ENCODE measurements at regions not wholly inside any gene's neighbourhood (a gene's known extent, or its start where the extent isn't known, plus 50 kb on each side); places are given as distances from the start of the nearest gene placed in this dataset.

- H3K27ac ChIP-seq (ENCODE audit: low read depth in 1 of 2, low read length in 2 of 2), result no peak overlapping the region
- no peak for DNase-seq (ENCODE audit: low spot score)
- H3K27me3 ChIP-seq (ENCODE audit: control insufficient read depth in 4 of 4, insufficient read depth in 4 of 4, low read length in 3 of 4), result no peaks in the 10 kb centered on the region
- H3K9ac ChIP-seq (ENCODE audit: low read depth in 1 of 2, low read length in 2 of 2), result no peak overlapping the region
- TF ChIP-seq ATF3 (IDR thresholded peaks at IDR 0.05) (no peak), NR2F2 (IDR thresholded peaks at IDR 0.05) (no peak), JUND (IDR thresholded peaks at IDR 0.05) (no peak), CTCF (IDR thresholded peaks at IDR 0.05; ENCODE audit: low read depth, low read length, missing input control) (no peak), TAF1 (conservative IDR thresholded peaks at IDR 0.05) (no peak), GABPA (IDR thresholded peaks at IDR 0.05 in 1 of 2, conservative IDR thresholded peaks at IDR 0.05 in 1 of 2) (no peak), RXRA (IDR thresholded peaks at IDR 0.05) (no peak), FOXA2 (IDR thresholded peaks at IDR 0.05) (no peak), MAX (IDR thresholded peaks at IDR 0.05) (no peak), SP1 (IDR thresholded peaks at IDR 0.05) (no peak), ZBTB33 (IDR thresholded peaks at IDR 0.05) (no peak), HNF4G (IDR thresholded peaks at IDR 0.05) (no peak), FOXA1 (IDR thresholded peaks at IDR 0.05) (no peak), RAD21 (IDR thresholded peaks at IDR 0.05) (no peak), EGR1 (IDR thresholded peaks at IDR 0.05; ENCODE audit: low read depth in 2 of 2) (no peak), HNF4A (conservative IDR thresholded peaks at IDR 0.05) (no peak), YY1 (IDR thresholded peaks at IDR 0.05) (no peak)
- WGBS, result 78% methylated on average over 3 of the region's 3 CpGs
- H3K4me3 ChIP-seq (ENCODE audit: low read depth in 1 of 3, low read length in 3 of 3), result no peak overlapping the region
- no peaks in the 10 kb centered on the region for H3K9me3 ChIP-seq (ENCODE audit: control insufficient read depth in 4 of 4, low read length in 3 of 4)
- peaks cover 0 to 6% (median 2%) of the 10 kb centered on the region in 4 donors for H3K4me1 ChIP-seq (ENCODE audit: control insufficient read depth in 4 of 4, insufficient read depth in 4 of 4, low read length in 3 of 4)
- H3K36me3 ChIP-seq (ENCODE audit: control insufficient read depth in 4 of 4, insufficient read depth in 3 of 4, low read depth in 1 of 4, low read length in 3 of 4), result no peaks in the 10 kb centered on the region
Measured at GRCh38 chr12:115008929-115009328, 325.0 kb upstream of the TBX3 start.

- 72% methylated on average over 6 of the region's 6 CpGs for WGBS
- no peak overlapping the region for H3K27ac ChIP-seq (ENCODE audit: low read depth in 1 of 2, low read length in 2 of 2)
- H3K4me3 ChIP-seq (ENCODE audit: low read depth in 1 of 3, low read length in 3 of 3), result no peak overlapping the region
- H3K9ac ChIP-seq (ENCODE audit: low read depth in 1 of 2, low read length in 2 of 2), result no peak overlapping the region
- H3K36me3 ChIP-seq (ENCODE audit: control insufficient read depth in 4 of 4, insufficient read depth in 3 of 4, low read depth in 1 of 4, low read length in 3 of 4), result no peaks in the 10 kb centered on the region
- H3K4me1 ChIP-seq (ENCODE audit: control insufficient read depth in 4 of 4, insufficient read depth in 4 of 4, low read length in 3 of 4), result peaks cover 0 to 6% (median 3%) of the 10 kb centered on the region in 4 donors
- no peaks in the 10 kb centered on the region for H3K27me3 ChIP-seq (ENCODE audit: control insufficient read depth in 4 of 4, insufficient read depth in 4 of 4, low read length in 3 of 4)
- H3K9me3 ChIP-seq (ENCODE audit: control insufficient read depth in 4 of 4, low read length in 3 of 4), result no peaks in the 10 kb centered on the region
- no peak for DNase-seq (ENCODE audit: low spot score)
- peak; percentile 27 for TF ChIP-seq ATF3 (IDR thresholded peaks at IDR 0.05)
- no peak for TF ChIP-seq TAF1 (conservative IDR thresholded peaks at IDR 0.05)
- no peak for TF ChIP-seq CTCF (IDR thresholded peaks at IDR 0.05; ENCODE audit: low read depth, low read length, missing input control)
- no peak for TF ChIP-seq EGR1 (IDR thresholded peaks at IDR 0.05; ENCODE audit: low read depth in 2 of 2)
- no peak for TF ChIP-seq FOXA1 (IDR thresholded peaks at IDR 0.05)
- no peak for TF ChIP-seq FOXA2 (IDR thresholded peaks at IDR 0.05)
- TF ChIP-seq HNF4A (conservative IDR thresholded peaks at IDR 0.05), result peak in 1 of 2 donors; percentile 35
- no peak for TF ChIP-seq SP1 (IDR thresholded peaks at IDR 0.05)
- TF ChIP-seq HNF4G (IDR thresholded peaks at IDR 0.05), result no peak
- no peak for TF ChIP-seq MAX (IDR thresholded peaks at IDR 0.05)
- no peak for TF ChIP-seq REST (IDR thresholded peaks at IDR 0.05)
- TF ChIP-seq GABPA (IDR thresholded peaks at IDR 0.05 in 1 of 2, conservative IDR thresholded peaks at IDR 0.05 in 1 of 2), result no peak
- no peak for TF ChIP-seq YY1 (IDR thresholded peaks at IDR 0.05)
- TF ChIP-seq RXRA (IDR thresholded peaks at IDR 0.05), result peak in 1 of 2 donors; percentile 64
- no peak for TF ChIP-seq NR2F2 (IDR thresholded peaks at IDR 0.05)
Measured at GRCh38 chr12:115004470-115005146, 320.6 kb upstream of the TBX3 start.

All from liver (tissue), 8 donors.